H1 (cell line): ENCODE measurements at regions not wholly inside any gene's neighbourhood (a gene's known extent, or its start where the extent isn't known, plus 50 kb on each side); places are given as distances from the start of the nearest gene placed in this dataset.

ENCODE experiments used
- CTCF ChIA-PET: fragments of 300-600 bp; sonication (Branson Sonifier 250); formaldehyde crosslinking; loops from one replicate; lab custom pipeline; 2021; ENCODE audit not compliant: partially characterized antibody; lab: Charles Lee
- POLR2A ChIA-PET: fragments of 300-600 bp; sonication (Branson Sonifier 250); formaldehyde crosslinking; loops from one replicate; lab custom pipeline; 2021; ENCODE audit warnings: inconsistent platforms; ENCODE audit not compliant: partially characterized antibody; lab: Charles Lee
- DNase-seq, 2 experiments: peaks; one replicate each; pipeline versions ENCODE4 v3.0.0 to v3.0.0-alpha.2; 2010 to 2022; ENCODE audit warnings: low spot score in 2 of 2, low read depth in 1 of 2, mixed read lengths in 1 of 2
- FAIRE-seq: peaks from 2 replicates; lab custom pipeline; 2011; peaks lifted over from hg19 to GRCh38; lab: Jason Lieb, UNC
- H2AFZ ChIP-seq: 2 replicates; pipeline ENCODE4 v1.8.1; 2012; ENCODE audit warnings: low read length, inconsistent platforms
- H2AK5ac ChIP-seq: 2 replicates; pipeline ENCODE4 v1.6.1; 2013; ENCODE audit warnings: low read depth, low read length
- H2BK120ac ChIP-seq: replicated peaks from 2 replicates; pipeline ENCODE3; 2013; ENCODE audit warnings: low read depth, low read length, inconsistent platforms
- H2BK12ac ChIP-seq: 2 replicates; pipeline ENCODE4 v1.6.1; 2013; ENCODE audit warnings: low read depth, low read length
- H2BK15ac ChIP-seq: 2 replicates; pipeline ENCODE4 v1.6.1; 2013; ENCODE audit warnings: low read length
- H2BK20ac ChIP-seq: 2 replicates; pipeline ENCODE4 v1.6.1; 2013; ENCODE audit warnings: low read length
- H2BK5ac ChIP-seq: 2 replicates; pipeline ENCODE4 v1.6.1; 2013; ENCODE audit warnings: low read depth, low read length
- H3K14ac ChIP-seq: 2 replicates; pipeline ENCODE4 v1.6.1; 2013; ENCODE audit warnings: inconsistent platforms; ENCODE audit not compliant: insufficient read length
- H3K18ac ChIP-seq: 2 replicates; pipeline ENCODE4 v1.6.1; 2013; ENCODE audit warnings: low read length; ENCODE audit errors: extremely low read depth
- H3K23ac ChIP-seq: 2 replicates; pipeline ENCODE4 v1.6.1; 2013; ENCODE audit warnings: inconsistent platforms; ENCODE audit not compliant: insufficient read length
- H3K23me2 ChIP-seq: 2 replicates; pipeline ENCODE4 v1.6.1; 2013; ENCODE audit warnings: low read depth, low read length
- H3K27ac ChIP-seq: 2 replicates; pipeline ENCODE4 v1.6.1; 2011; ENCODE audit warnings: low read depth, low read length, inconsistent platforms
- H3K27me3 ChIP-seq, 4 experiments: replicated peaks in 1 of 4; 1 replicate in 1 of 4; 2 replicates in 3 of 4; pipeline versions ENCODE4 v1.6.1 to v1.8.1; 2011 to 2013; ENCODE audit warnings: low read length in 3 of 4, mild to moderate bottlenecking in 3 of 4, inconsistent platforms in 2 of 4, mixed read lengths in 2 of 4, moderate library complexity in 1 of 4; ENCODE audit not compliant: control insufficient read depth in 3 of 4, insufficient read depth in 3 of 4; ENCODE audit errors: extremely low read depth in 1 of 4
- H3K36me3 ChIP-seq, 4 experiments: 2 replicates each; pipeline versions ENCODE4 v1.6.1 to v1.8.1; 2011 to 2013; ENCODE audit warnings: mild to moderate bottlenecking in 4 of 4, low read length in 3 of 4, moderate library complexity in 2 of 4, control low read depth in 1 of 4, inconsistent platforms in 1 of 4; ENCODE audit not compliant: insufficient read depth in 4 of 4, control insufficient read depth in 2 of 4
- H3K4ac ChIP-seq: replicated peaks from 2 replicates; pipeline ENCODE3; 2013; ENCODE audit warnings: low read length, low read depth, mixed read lengths, inconsistent platforms; ENCODE audit not compliant: insufficient read length
- H3K4me1 ChIP-seq, 4 experiments: replicated peaks in 1 of 4; 1 replicate in 1 of 4; 2 replicates in 3 of 4; pipeline versions ENCODE4 v1.6.1 to v1.8.1; 2011 to 2013; ENCODE audit warnings: low read length in 3 of 4, inconsistent platforms in 2 of 4, mixed read lengths in 1 of 4; ENCODE audit not compliant: insufficient read depth in 4 of 4, control insufficient read depth in 3 of 4
- H3K4me2 ChIP-seq, 2 experiments: 2 replicates each; pipeline versions ENCODE4 v1.6.1 to v1.8.1; 2011 to 2013; ENCODE audit warnings: low read depth in 2 of 2, low read length in 2 of 2, control low read depth in 1 of 2, inconsistent platforms in 1 of 2, mild to moderate bottlenecking in 1 of 2; ENCODE audit not compliant: insufficient read depth in 1 of 2
- H3K4me3 ChIP-seq, 4 experiments: fragments of 200-600, 300-600 bp in 1 of 4; sonication (generic), shearing (Covaris generic), sonication (Bioruptor Twin) in 1 of 4; 2 replicates each; pipeline versions ENCODE4 v1.5.1 to v1.8.1; 2011 to 2016; ENCODE audit warnings: low read length in 4 of 4, low read depth in 3 of 4, control low read depth in 2 of 4, inconsistent platforms in 2 of 4, mild to moderate bottlenecking in 2 of 4, mixed read lengths in 1 of 4, moderate library complexity in 1 of 4; ENCODE audit not compliant: insufficient read depth in 2 of 4; ENCODE audit errors: extremely low read depth in 1 of 4
- H3K56ac ChIP-seq: replicated peaks from 2 replicates; pipeline ENCODE3; 2013; ENCODE audit warnings: low read depth, mild to moderate bottlenecking, mixed read lengths, low read length, inconsistent platforms; ENCODE audit not compliant: insufficient read length
- H3K79me1 ChIP-seq: 2 replicates; pipeline ENCODE4 v1.6.1; 2013; ENCODE audit warnings: low read depth, low read length, control low read depth
- H3K79me2 ChIP-seq, 2 experiments: 2 replicates each; pipeline versions ENCODE4 v1.6.1 to v1.8.1; 2012 to 2013; ENCODE audit warnings: low read length in 2 of 2, mild to moderate bottlenecking in 2 of 2, inconsistent platforms in 1 of 2; ENCODE audit not compliant: insufficient read depth in 2 of 2, control insufficient read depth in 1 of 2
- H3K9ac ChIP-seq, 4 experiments: replicated peaks in 1 of 4; 1 replicate in 1 of 4; 2 replicates in 3 of 4; pipeline versions ENCODE4 v1.6.1 to v1.8.1; 2011 to 2013; ENCODE audit warnings: low read depth in 3 of 4, low read length in 3 of 4, control low read depth in 2 of 4, mild to moderate bottlenecking in 2 of 4, moderate library complexity in 2 of 4, inconsistent platforms in 1 of 4; ENCODE audit errors: extremely low read depth in 1 of 4
- H3K9me3 ChIP-seq, 2 experiments: 2 replicates each; pipeline versions ENCODE4 v1.6.1 to v1.8.1; 2012 to 2013; ENCODE audit warnings: mild to moderate bottlenecking in 2 of 2, moderate library complexity in 2 of 2, control low read depth in 1 of 2, inconsistent platforms in 1 of 2, low read depth in 1 of 2, low read length in 1 of 2, mixed read lengths in 1 of 2; ENCODE audit not compliant: insufficient read depth in 2 of 2
- H4K20me1 ChIP-seq, 2 experiments: replicated peaks in 1 of 2; 2 replicates each; pipeline versions ENCODE3 to v1.8.1; 2011 to 2013; ENCODE audit warnings: inconsistent platforms in 2 of 2, low read length in 2 of 2, mild to moderate bottlenecking in 1 of 2; ENCODE audit not compliant: insufficient read depth in 2 of 2, control insufficient read depth in 1 of 2
- H4K5ac ChIP-seq: 2 replicates; pipeline ENCODE4 v1.6.1; 2013; ENCODE audit warnings: low read length, low read depth, mixed read lengths, inconsistent platforms; ENCODE audit not compliant: insufficient read length
- H4K8ac ChIP-seq: 2 replicates; pipeline ENCODE4 v1.8.0; 2013; ENCODE audit warnings: mild to moderate bottlenecking, moderate library complexity, low read length, inconsistent platforms; ENCODE audit not compliant: insufficient read depth; ENCODE audit errors: extremely low read depth
- H4K91ac ChIP-seq: replicated peaks from 2 replicates; pipeline ENCODE3; 2013; ENCODE audit warnings: low read length, mixed read lengths, inconsistent platforms; ENCODE audit not compliant: insufficient read length
- ATF3 ChIP-seq: IDR thresholded peaks from 2 replicates; pipeline ENCODE4 v1.6.1; 2011; ENCODE audit warnings: low read depth, mild to moderate bottlenecking, low read length; ENCODE audit not compliant: insufficient read depth
- BRCA1 ChIP-seq: IDR thresholded peaks from 2 replicates; pipeline ENCODE4 v1.6.1; 2012; ENCODE audit warnings: low read depth, low read length, improper control_type of control experiment
- CHD2 ChIP-seq: IDR thresholded peaks from 2 replicates; pipeline ENCODE4 v1.6.1; 2012; ENCODE audit warnings: low read length, improper control_type of control experiment
- CTCF ChIP-seq, 3 experiments: IDR thresholded peaks; 1 replicate in 2 of 3; 2 replicates in 1 of 3; pipeline versions ENCODE4 v1.5.1 to v1.6.1; 2011; ENCODE audit warnings: low read length in 3 of 3, mild to moderate bottlenecking in 3 of 3, inconsistent platforms in 2 of 3, low read depth in 1 of 3, moderate library complexity in 1 of 3; ENCODE audit not compliant: insufficient read depth in 1 of 3; ENCODE audit errors: control extremely low read depth in 1 of 3
- FOSL1 ChIP-seq: IDR thresholded peaks from 2 replicates; pipeline ENCODE4 v1.6.1; 2011; ENCODE audit warnings: mild to moderate bottlenecking, low read depth, low read length, moderate library complexity; ENCODE audit not compliant: insufficient read depth
- KDM1A ChIP-seq: fragments of 200-600, 300-600 bp; sonication (generic); IDR thresholded peaks from 2 replicates; pipeline ENCODE4 v1.7.1; 2016; ENCODE audit warnings: mild to moderate bottlenecking, low read length, borderline replicate concordance
- KDM4A ChIP-seq: IDR thresholded peaks from one replicate; pipeline ENCODE4 v1.7.1; 2012; ENCODE audit warnings: low read depth, mild to moderate bottlenecking, moderate library complexity, low read length, inconsistent platforms; ENCODE audit not compliant: severe bottlenecking
- KDM5A ChIP-seq: fragments of 200-600 bp; IDR thresholded peaks from 2 replicates; pipeline ENCODE4 v1.7.1; 2012; ENCODE audit warnings: mild to moderate bottlenecking, low read length, inconsistent platforms, mixed read lengths
- POLR2A ChIP-seq, 2 experiments: IDR thresholded peaks; 1 replicate in 1 of 2; 2 replicates in 1 of 2; pipeline ENCODE4 v1.6.1; 2011; ENCODE audit warnings: low read depth in 2 of 2, low read length in 2 of 2, mild to moderate bottlenecking in 2 of 2; ENCODE audit errors: control extremely low read depth in 1 of 2
- SP2 ChIP-seq: IDR thresholded peaks from 2 replicates; pipeline ENCODE4 v1.6.1; 2012; ENCODE audit warnings: mild to moderate bottlenecking, low read length, inconsistent platforms
- TEAD4 ChIP-seq: IDR thresholded peaks from 2 replicates; pipeline ENCODE4 v1.6.1; 2012; ENCODE audit warnings: low read depth, low read length, inconsistent platforms, mixed read lengths

GRCh38 chr7:16318463-16318862, 102.9 kb downstream of the CRPPA start:
- Histone ChIP-seq H2AK5ac (no peak overlapping the region), H3K27ac (no peak overlapping the region), H2BK15ac (no peak overlapping the region), H4K91ac (no peak overlapping the region), H3K9me3 (no peaks in the 10 kb centered on the region), H3K36me3 (no peaks in the 10 kb centered on the region), H3K27me3 (no peaks in the 10 kb centered on the region), H3K79me1 (no peaks in the 10 kb centered on the region), H3K23ac (no peak overlapping the region), H3K23me2 (no peaks in the 10 kb centered on the region), H2BK120ac (no peak overlapping the region), H3K18ac (no peak overlapping the region), H4K20me1 (no peaks in the 10 kb centered on the region), H2BK5ac (no peak overlapping the region), H3K4ac (no peak overlapping the region), H3K79me2 (no peaks in the 10 kb centered on the region), H3K14ac (no peak overlapping the region), H2BK20ac (no peak overlapping the region), H4K8ac (no peak overlapping the region), H3K56ac (no peak overlapping the region), H2AFZ (no peak overlapping the region), H3K9ac (no peak overlapping the region), H3K4me3 (no peak overlapping the region)
- POLR2A ChIA-PET = no interaction called here
- FAIRE-seq (no peak), DNase-seq (no peak)
- TF ChIP-seq KDM4A (no peak), CHD2 (no peak), KDM1A (no peak), TEAD4 (no peak), POLR2A (IDR thresholded peaks at IDR 0.05; ENCODE audit: control extremely low read depth in 1 of 2, low read depth in 2 of 2, low read length in 2 of 2) (no peak), FOSL1 (no peak), CTCF (IDR thresholded peaks at IDR 0.05; ENCODE audit: control extremely low read depth in 1 of 3, insufficient read depth in 1 of 3, low read depth in 1 of 3, low read length in 3 of 3) (no peak), BRCA1 (no peak), KDM5A (no peak), ATF3 (no peak), SP2 (no peak)
- TF ChIP-seq, all 59 proteins: peak for 0
- H3K4me1 ChIP-seq = no peaks in the 10 kb centered on the region
- no peak overlapping the region for H2BK12ac ChIP-seq
- no peak overlapping the region for H4K5ac ChIP-seq
- H3K4me2 ChIP-seq = no peak overlapping the region
- CTCF ChIA-PET = no interaction called here
